Ovary (tissue), 3 donors: ENCODE measurements at regions not wholly inside any gene's neighbourhood (a gene's known extent, or its start where the extent isn't known, plus 50 kb on each side); places are given as distances from the start of the nearest gene placed in this dataset.

Experiments
- EP300 ChIP-seq: sonication (generic); formaldehyde crosslinking; IDR thresholded peaks from one replicate; pipeline ENCODE4 v1.6.1; 2017; ENCODE audit warnings: antibody characterized with exemption
- POLR2A ChIP-seq: fragments of 450-650 bp; IDR thresholded peaks from one replicate; pipeline ENCODE4 v1.6.1; 2017; ENCODE audit warnings: antibody characterized with exemption, mild to moderate bottlenecking, moderate library complexity
- TF ChIP-seq, protein P1 (sequence below), 3 donors: fragments of 450-650 bp in 2 of 3; fragments of 200-600 bp in 1 of 3; IDR thresholded peaks; one replicate each; pipeline versions ENCODE4 v1.5.1 to v1.8.0; 2016 to 2022; ENCODE audit warnings: antibody characterized with exemption in 3 of 3, mild to moderate bottlenecking in 1 of 3
- donor health status: DM: no; HTN: no; CAD: no.

DNA sequence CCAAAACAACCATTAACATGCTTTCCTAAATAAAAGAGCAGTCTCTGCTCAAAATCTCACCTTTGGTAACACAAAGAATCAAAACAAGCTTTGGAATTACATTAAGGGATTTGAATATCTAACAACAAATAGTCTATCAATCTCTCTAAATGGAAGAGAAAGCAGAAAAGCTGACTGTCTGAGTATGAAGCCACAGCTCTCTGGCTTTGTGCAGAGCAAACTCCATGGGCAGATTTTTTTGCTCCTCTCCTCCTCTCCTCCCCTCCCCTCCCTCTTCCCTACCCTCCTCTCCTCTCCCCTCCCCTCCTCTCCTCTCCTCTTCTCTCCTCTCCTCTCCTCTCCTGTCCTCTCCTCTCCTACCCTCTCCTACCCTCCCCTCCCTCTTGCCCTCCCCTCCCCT, 329.5 kb upstream of the ETAA1 start:
- TF ChIP-seq EP300 (no peak), POLR2A (no peak)
- TF ChIP-seq, protein P1, sequence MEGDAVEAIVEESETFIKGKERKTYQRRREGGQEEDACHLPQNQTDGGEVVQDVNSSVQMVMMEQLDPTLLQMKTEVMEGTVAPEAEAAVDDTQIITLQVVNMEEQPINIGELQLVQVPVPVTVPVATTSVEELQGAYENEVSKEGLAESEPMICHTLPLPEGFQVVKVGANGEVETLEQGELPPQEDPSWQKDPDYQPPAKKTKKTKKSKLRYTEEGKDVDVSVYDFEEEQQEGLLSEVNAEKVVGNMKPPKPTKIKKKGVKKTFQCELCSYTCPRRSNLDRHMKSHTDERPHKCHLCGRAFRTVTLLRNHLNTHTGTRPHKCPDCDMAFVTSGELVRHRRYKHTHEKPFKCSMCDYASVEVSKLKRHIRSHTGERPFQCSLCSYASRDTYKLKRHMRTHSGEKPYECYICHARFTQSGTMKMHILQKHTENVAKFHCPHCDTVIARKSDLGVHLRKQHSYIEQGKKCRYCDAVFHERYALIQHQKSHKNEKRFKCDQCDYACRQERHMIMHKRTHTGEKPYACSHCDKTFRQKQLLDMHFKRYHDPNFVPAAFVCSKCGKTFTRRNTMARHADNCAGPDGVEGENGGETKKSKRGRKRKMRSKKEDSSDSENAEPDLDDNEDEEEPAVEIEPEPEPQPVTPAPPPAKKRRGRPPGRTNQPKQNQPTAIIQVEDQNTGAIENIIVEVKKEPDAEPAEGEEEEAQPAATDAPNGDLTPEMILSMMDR (IDR thresholded peaks at IDR 0.05), result no peak
